HL-60 (cell line): ENCODE measurements at regions not wholly inside any gene's neighbourhood (a gene's known extent, or its start where the extent isn't known, plus 50 kb on each side); places are given as distances from the start of the nearest gene placed in this dataset.

ENCODE experiments used
- DNase-seq, 2 experiments: peaks; one replicate each; pipeline ENCODE4 v3.0.0-alpha.2; 2010 to 2020; ENCODE audit warnings: low read depth in 1 of 2, low spot score in 1 of 2
- H3K27ac ChIP-seq: fragments of 250-450 bp; sonication (Bioruptor Pico); replicated peaks from 2 replicates; pipeline ENCODE4 v1.5.1; 2020; ENCODE audit warnings: mild to moderate bottlenecking, moderate library complexity
- H3K27me3 ChIP-seq: fragments of 250-450 bp; sonication (Bioruptor Pico); 2 replicates; pipeline ENCODE4 v1.5.1; 2021; ENCODE audit warnings: mild to moderate bottlenecking, moderate library complexity; ENCODE audit not compliant: insufficient read depth, poor library complexity, severe bottlenecking
- H3K4me3 ChIP-seq: replicated peaks from 2 replicates; pipeline ENCODE4 v1.5.1; 2011; ENCODE audit warnings: mild to moderate bottlenecking, control low read depth, low read length; ENCODE audit not compliant: insufficient read depth
- CTCF ChIP-seq: IDR thresholded peaks from one replicate; pipeline ENCODE4 v1.5.1; 2011; ENCODE audit warnings: low read length, control low read depth, inconsistent platforms; ENCODE audit not compliant: insufficient read depth
- GABPA ChIP-seq: IDR thresholded peaks from 2 replicates; pipeline ENCODE4 v1.6.1; 2012; ENCODE audit warnings: low read depth
- POLR2AphosphoS5 ChIP-seq: IDR thresholded peaks from 2 replicates; pipeline ENCODE4 v1.6.1; 2012; ENCODE audit warnings: low read depth
- REST ChIP-seq: IDR thresholded peaks from 2 replicates; pipeline ENCODE4 v1.6.1; 2012; ENCODE audit warnings: low read depth; ENCODE audit not compliant: insufficient replicate concordance
- SPI1 ChIP-seq: IDR thresholded peaks from 2 replicates; pipeline ENCODE4 v1.6.1; 2012; ENCODE audit warnings: low read depth, mild to moderate bottlenecking, borderline replicate concordance

- Histone ChIP-seq H3K4me3 (no peak overlapping the region), H3K27ac (peak overlapping the region; percentile 96; the same call in 1 of the 2 replicates), H3K27me3 (no peaks in the 10 kb centered on the region)
- TF ChIP-seq POLR2AphosphoS5 (no peak), GABPA (no peak), REST (no peak), CTCF (no peak), SPI1 (no peak)
- no peak for DNase-seq
Measured at GRCh38 chr20:1805816-1806215, 89.4 kb upstream of the SIRPA start.

- TF ChIP-seq POLR2AphosphoS5 (no peak), GABPA (no peak), CTCF (no peak), REST (no peak), SPI1 (no peak)
- no peak for DNase-seq
- Histone ChIP-seq H3K27ac (peak overlapping the region; percentile 96), H3K4me3 (no peak overlapping the region), H3K27me3 (no peaks in the 10 kb centered on the region)
Measured at GRCh38 chr20:1805161-1805581, 90.0 kb upstream of the SIRPA start.

- Histone ChIP-seq H3K4me3 (no peak overlapping the region), H3K27me3 (no peaks in the 10 kb centered on the region), H3K27ac (peak overlapping the region; percentile 96)
- TF ChIP-seq GABPA (no peak), CTCF (no peak), SPI1 (no peak; the same call in 1 of the 2 replicates), POLR2AphosphoS5 (no peak), REST (no peak)
- peak in 1 of 2 experiments; percentile 26 for DNase-seq
Measured at GRCh38 chr20:1804554-1804956, 90.7 kb upstream of the SIRPA start.
